GM21447 (cell line): ENCODE measurements at regions not wholly inside any gene's neighbourhood (a gene's known extent, or its start where the extent isn't known, plus 50 kb on each side); places are given as distances from the start of the nearest gene placed in this dataset.

Experiments
- ATAC-seq: cut with Tn5 transposase; IDR thresholded peaks from one replicate; pipeline ENCODE4 v1.9.1; 2021; ENCODE audit not compliant: unreplicated experiment

- no peak for ATAC-seq
These were observed 64.5 kb upstream of the EEPD1 start for GRCh38 chr7:36088553-36088952.

GRCh38 chr7:36088966-36089365, 64.1 kb upstream of the EEPD1 start:
- ATAC-seq, result no peak

- no peak for ATAC-seq
These were observed 61.8 kb upstream of the EEPD1 start for GRCh38 chr7:36090976-36091873.

GRCh38 chr7:36091874-36092176, 61.2 kb upstream of the EEPD1 start:
- no peak for ATAC-seq

DNA sequence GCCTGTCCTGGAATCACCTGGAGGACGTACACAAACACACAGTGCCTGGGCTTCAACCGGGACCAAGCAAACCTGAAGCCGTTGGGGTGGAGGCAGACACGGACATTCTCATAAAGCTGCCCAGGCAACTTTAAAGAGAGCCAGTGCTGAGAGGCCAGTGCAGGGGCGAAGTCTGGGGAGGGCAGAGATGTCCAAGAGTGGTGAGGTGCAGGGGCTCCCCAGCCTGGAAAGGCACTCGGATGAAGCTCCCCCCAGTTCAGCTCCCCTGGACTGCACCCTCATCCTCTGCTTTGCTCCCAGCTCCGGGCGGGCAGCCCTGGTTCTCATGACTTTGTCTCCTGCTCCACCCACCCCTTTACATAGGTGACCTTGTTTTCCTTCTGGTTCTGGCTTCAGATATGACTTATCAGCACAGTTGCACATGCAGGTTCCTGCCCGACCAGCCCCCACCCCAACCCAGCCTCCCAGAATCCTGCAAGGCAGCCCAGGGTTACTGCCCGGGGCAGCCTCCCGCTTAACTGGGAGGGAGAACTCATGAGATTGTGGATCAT, 60.8 kb upstream of the EEPD1 start:
- ATAC-seq, result no peak

GRCh38 chr7:36096460-36097095, 56.5 kb upstream of the EEPD1 start:
- ATAC-seq, result no peak

DNA sequence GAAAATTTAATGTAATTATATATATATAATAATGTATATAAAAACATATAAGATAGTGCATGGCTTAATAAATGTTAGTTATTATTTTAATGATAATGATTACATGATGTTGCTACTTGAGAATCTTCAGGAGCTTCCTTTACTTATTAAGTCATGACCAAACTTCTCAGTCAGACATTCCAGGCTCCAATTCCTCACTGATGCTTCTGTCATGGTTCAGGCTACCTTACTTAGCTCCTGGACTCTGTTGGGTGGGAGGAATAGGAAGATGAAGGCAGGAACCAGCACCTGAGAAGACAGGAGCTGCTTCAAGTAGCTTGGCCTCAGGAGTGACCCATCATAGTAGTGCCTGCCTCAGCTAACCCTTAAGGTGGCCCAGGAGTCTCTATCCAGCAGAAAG, 55.0 kb upstream of the EEPD1 start:
- no peak for ATAC-seq

DNA sequence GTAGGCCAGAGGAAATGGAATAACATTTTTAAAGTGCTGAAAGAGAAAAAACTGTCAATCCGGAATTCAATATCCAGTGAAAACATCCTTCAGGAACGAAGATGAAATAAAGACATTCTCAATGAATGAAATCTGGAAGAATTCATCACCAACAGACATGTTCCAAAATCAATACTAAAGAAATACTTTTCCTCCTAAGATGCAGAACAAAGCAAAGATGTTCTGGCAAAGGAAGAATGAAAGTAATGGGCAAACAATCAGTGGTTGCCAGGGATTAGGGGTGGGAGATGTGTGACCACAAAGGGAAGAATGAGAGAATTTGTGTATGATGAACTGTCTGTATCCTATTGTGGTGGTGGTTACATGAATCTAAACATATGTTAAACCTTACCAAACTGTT, 52.8 kb upstream of the EEPD1 start:
- ATAC-seq, result no peak

DNA sequence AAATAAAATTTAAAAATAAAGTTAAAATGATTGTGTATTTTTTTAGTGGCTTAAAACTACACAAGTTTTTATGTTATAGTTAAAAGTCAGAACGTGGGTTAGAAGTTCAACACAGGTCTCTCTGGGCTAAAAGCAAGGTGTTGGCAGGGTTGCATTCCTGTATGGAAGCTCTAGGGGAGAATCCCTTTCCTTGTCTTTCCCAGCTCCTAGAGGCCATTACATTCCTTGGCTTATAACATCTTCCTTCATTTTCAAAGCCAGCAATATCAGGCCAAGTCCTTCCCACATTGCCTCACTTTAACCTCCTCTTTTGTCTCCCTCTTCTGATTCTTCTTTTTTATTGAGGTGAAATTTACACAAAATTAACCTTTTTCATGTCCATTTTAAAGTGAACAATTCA, 52.4 kb upstream of the EEPD1 start:
- no peak for ATAC-seq
